Activated T-cell treated with anti-CD3 and anti-CD28 coated beads, Interleukin-2, amount 50 U/mL, for 72 hours (primary cell): ENCODE measurements at regions not wholly inside any gene's neighbourhood (a gene's known extent, or its start where the extent isn't known, plus 50 kb on each side); places are given as distances from the start of the nearest gene placed in this dataset.
"Not testable (repeated sequence)": the region's sequence is repeated elsewhere in the genome, so short reads cannot be mapped to it uniquely, and the experiment has no call there.

Source experiments
- ATAC-seq, 2 donors: fragments of 150-1000 bp; cut with Tn5 transposase; replicated peaks in 1 of 2; 2 replicates each; pipeline ENCODE4 v1.10.0; 2021; ENCODE audit warnings: moderate library complexity in 2 of 2, mild to moderate bottlenecking in 1 of 2
- DNase-seq, 2 donors: peaks; one replicate each; pipeline ENCODE4 v3.0.0; 2021 to 2022; ENCODE audit warnings: mixed read lengths in 1 of 2
- H3K27ac Mint-ChIP-seq: one replicate; pipeline ENCODE4 v1.8.0; 2022; ENCODE audit warnings: mild to moderate bottlenecking, moderate library complexity, mixed read lengths
- H3K27me3 Mint-ChIP-seq: one replicate; pipeline ENCODE4 v1.8.0; 2022; ENCODE audit warnings: low read depth, mixed read lengths
- H3K36me3 Mint-ChIP-seq, 2 donors: one replicate each; pipeline ENCODE4 v1.8.0; 2022; ENCODE audit warnings: mixed read lengths in 2 of 2, mild to moderate bottlenecking in 1 of 2; ENCODE audit not compliant: insufficient read depth in 2 of 2
- H3K4me1 Mint-ChIP-seq: one replicate; pipeline ENCODE4 v1.8.0; 2022; ENCODE audit warnings: low read depth, mixed read lengths
- H3K4me3 Mint-ChIP-seq, 2 donors: one replicate each; pipeline ENCODE4 v1.8.0; 2022; ENCODE audit warnings: mild to moderate bottlenecking in 2 of 2, mixed read lengths in 2 of 2, moderate library complexity in 2 of 2
- H3K9me3 Mint-ChIP-seq, 2 donors: one replicate each; pipeline ENCODE4 v1.8.0; 2022; ENCODE audit warnings: mixed read lengths in 2 of 2

GRCh38 chr13:50464349-50465251 is 378.9 kb downstream of the DLEU7 start:
- no peaks in the 10 kb centered on the region for H3K9me3 Mint-ChIP-seq
- DNase-seq: no peak
- no peak for ATAC-seq
- H3K36me3 Mint-ChIP-seq: no peaks in the 10 kb centered on the region
- H3K27ac Mint-ChIP-seq: no peak overlapping the region
- no peaks in the 10 kb centered on the region for H3K27me3 Mint-ChIP-seq
- H3K4me1 Mint-ChIP-seq: no peaks in the 10 kb centered on the region
- no peak overlapping the region for H3K4me3 Mint-ChIP-seq

DNA sequence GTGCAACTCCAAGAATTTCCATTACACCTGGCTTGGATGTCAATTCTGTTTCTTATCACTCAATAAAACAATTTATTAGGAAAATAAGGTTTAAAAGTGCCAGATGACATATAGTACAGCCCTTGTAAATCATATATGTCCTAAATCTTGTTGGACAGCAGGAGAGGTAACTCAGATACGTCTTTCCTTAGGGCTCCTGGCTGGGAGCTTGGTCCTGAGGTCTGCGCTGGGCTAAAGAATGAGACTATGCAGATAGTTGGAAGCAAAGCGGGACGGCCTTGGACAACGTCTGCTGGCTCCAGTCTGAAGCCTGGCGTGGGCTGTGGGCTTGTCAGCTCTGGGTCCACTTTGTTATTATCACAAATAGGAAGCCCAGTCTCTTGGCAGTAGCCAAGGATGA is 377.0 kb downstream of the DLEU7 start:
- DNase-seq: no peak
- ATAC-seq: no peak
- no peaks in the 10 kb centered on the region for H3K4me1 Mint-ChIP-seq
- H3K27ac Mint-ChIP-seq: no peak overlapping the region
- no peaks in the 10 kb centered on the region for H3K27me3 Mint-ChIP-seq
- H3K36me3 Mint-ChIP-seq: no peaks in the 10 kb centered on the region
- H3K9me3 Mint-ChIP-seq: no peaks in the 10 kb centered on the region
- no peak overlapping the region for H3K4me3 Mint-ChIP-seq

GRCh38 chr13:50467156-50468110 is 376.1 kb downstream of the DLEU7 start:
- H3K36me3 Mint-ChIP-seq: no peaks in the 10 kb centered on the region
- no peaks in the 10 kb centered on the region for H3K27me3 Mint-ChIP-seq
- H3K4me3 Mint-ChIP-seq: no peak overlapping the region
- H3K27ac Mint-ChIP-seq: no peak overlapping the region
- no peaks in the 10 kb centered on the region for H3K9me3 Mint-ChIP-seq
- DNase-seq (no peak), ATAC-seq (no peak)
- H3K4me1 Mint-ChIP-seq: no peaks in the 10 kb centered on the region

DNA sequence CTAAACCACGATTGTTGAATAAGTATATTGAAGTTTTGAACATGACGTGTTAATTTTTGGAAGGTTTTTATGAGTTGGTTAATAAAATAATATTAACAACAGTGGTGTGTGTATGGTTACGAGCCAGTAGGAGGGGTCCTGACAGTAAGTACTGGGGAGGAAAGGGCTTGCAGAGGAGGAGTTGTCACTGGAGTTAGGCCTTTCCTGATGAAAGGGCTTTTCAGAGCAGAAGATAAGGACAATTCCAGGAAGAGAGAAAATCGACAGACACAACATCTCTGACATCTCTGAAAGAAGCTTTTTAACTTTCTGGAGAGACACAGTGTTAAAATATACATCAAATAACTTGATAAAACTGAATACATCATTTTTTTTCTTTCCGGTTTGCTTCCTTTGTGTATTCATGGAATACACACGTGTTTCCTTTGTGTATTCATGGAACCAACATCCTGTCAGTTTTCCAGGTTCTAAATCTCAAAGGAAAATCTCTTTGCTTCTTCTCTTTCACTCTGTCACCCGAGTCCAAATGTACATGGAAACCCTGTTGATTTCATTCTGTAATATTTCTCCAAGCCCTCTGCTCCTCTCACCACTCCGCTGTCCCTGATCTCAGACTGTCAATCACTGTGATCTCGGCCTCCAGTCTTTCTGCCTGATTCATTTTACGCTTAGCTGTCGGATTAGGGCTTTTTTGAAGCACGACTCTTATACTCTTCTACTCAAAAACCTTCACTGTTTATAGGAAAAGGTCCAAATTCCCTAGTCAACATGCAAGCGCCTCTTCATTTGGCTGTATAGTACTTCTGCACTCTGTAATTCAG is 374.4 kb downstream of the DLEU7 start:
- ATAC-seq (no peak), DNase-seq (no peak)
- H3K27me3 Mint-ChIP-seq: no peaks in the 10 kb centered on the region
- no peaks in the 10 kb centered on the region for H3K36me3 Mint-ChIP-seq
- no peaks in the 10 kb centered on the region for H3K4me1 Mint-ChIP-seq
- H3K27ac Mint-ChIP-seq: no peak overlapping the region
- no peaks in the 10 kb centered on the region for H3K9me3 Mint-ChIP-seq
- H3K4me3 Mint-ChIP-seq: no peak overlapping the region

DNA sequence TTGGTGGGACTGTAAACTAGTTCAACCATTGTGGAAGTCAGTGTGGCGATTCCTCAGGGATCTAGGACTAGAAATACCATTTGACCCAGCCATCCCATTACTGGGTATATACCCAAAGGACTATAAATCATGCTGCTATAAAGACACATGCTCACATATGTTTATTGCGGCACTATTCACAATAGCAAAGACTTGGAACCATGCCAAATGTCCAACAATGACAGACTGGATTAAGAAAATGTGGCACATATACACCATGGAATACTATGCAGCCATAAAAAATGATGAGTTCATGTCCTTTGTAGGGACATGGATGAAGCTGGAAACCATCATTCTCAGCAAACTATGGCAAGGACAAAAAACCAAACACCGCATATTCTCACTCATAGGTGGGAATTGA is 370.4 kb downstream of the DLEU7 start:
- not testable (repeated sequence) for H3K27ac Mint-ChIP-seq

GRCh38 chr13:50474088-50474662 is 369.3 kb downstream of the DLEU7 start:
- DNase-seq (no peak), ATAC-seq (no peak)
- H3K27me3 Mint-ChIP-seq: peaks cover 16% of the 10 kb centered on the region
- H3K9me3 Mint-ChIP-seq: no peaks in the 10 kb centered on the region
- no peaks in the 10 kb centered on the region for H3K4me1 Mint-ChIP-seq
- H3K4me3 Mint-ChIP-seq: no peak overlapping the region
- H3K27ac Mint-ChIP-seq: no peak overlapping the region
- H3K36me3 Mint-ChIP-seq: no peaks in the 10 kb centered on the region

More for the DNA sequence above, 370.4 kb downstream of the DLEU7 start:
- not testable (repeated sequence) for H3K9me3 Mint-ChIP-seq, DNase-seq, H3K36me3 Mint-ChIP-seq, ATAC-seq, H3K4me3 Mint-ChIP-seq, H3K4me1 Mint-ChIP-seq
- H3K27me3 Mint-ChIP-seq: peaks cover 15% of the 10 kb centered on the region

GRCh38 chr13:50476577-50477285 is 366.8 kb downstream of the DLEU7 start:
- no peak overlapping the region for H3K27ac Mint-ChIP-seq
- H3K4me3 Mint-ChIP-seq: no peak overlapping the region
- H3K27me3 Mint-ChIP-seq: peaks cover 16% of the 10 kb centered on the region
- DNase-seq: no peak
- H3K4me1 Mint-ChIP-seq: no peaks in the 10 kb centered on the region
- H3K36me3 Mint-ChIP-seq: no peaks in the 10 kb centered on the region
- ATAC-seq: no peak
- H3K9me3 Mint-ChIP-seq: no peaks in the 10 kb centered on the region

- peaks cover 9% of the 10 kb centered on the region for H3K27me3 Mint-ChIP-seq
- no peaks in the 10 kb centered on the region for H3K36me3 Mint-ChIP-seq
- H3K4me3 Mint-ChIP-seq: no peak overlapping the region
- DNase-seq: no peak
- H3K27ac Mint-ChIP-seq: no peak overlapping the region
- no peaks in the 10 kb centered on the region for H3K4me1 Mint-ChIP-seq
- H3K9me3 Mint-ChIP-seq: no peaks in the 10 kb centered on the region
- no peak for ATAC-seq
Measured at GRCh38 chr13:50481936-50482335, 361.6 kb downstream of the DLEU7 start.

DNA sequence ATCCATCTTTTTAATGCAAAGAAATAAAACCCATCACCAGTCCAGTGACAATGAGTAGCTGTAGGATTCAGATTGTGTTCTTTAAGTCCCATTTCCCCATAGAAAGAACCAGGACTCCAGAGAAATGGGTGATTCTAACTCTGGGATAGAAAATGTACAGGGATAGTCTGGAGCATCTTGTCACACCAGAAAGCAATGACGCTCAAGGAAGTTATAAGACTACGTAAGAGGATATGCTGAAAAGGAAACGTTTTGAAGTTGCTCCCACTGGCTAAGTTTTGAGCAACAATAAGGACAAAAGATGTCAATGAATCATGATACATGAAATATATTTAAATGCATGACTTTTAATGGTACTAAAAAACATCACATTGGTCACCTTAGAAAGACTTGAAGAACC is 360.1 kb downstream of the DLEU7 start:
- H3K4me3 Mint-ChIP-seq: no peak overlapping the region
- ATAC-seq: no peak
- H3K4me1 Mint-ChIP-seq: no peaks in the 10 kb centered on the region
- H3K9me3 Mint-ChIP-seq: no peaks in the 10 kb centered on the region
- no peaks in the 10 kb centered on the region for H3K27me3 Mint-ChIP-seq
- no peaks in the 10 kb centered on the region for H3K36me3 Mint-ChIP-seq
- no peak for DNase-seq
- H3K27ac Mint-ChIP-seq: no peak overlapping the region

- Mint-ChIP-seq H3K4me3 (no peak overlapping the region), H3K36me3 (no peaks in the 10 kb centered on the region), H3K4me1 (no peaks in the 10 kb centered on the region), H3K27me3 (no peaks in the 10 kb centered on the region), H3K27ac (no peak overlapping the region), H3K9me3 (no peaks in the 10 kb centered on the region)
- ATAC-seq (no peak), DNase-seq (no peak)
Measured at GRCh38 chr13:50484472-50485113, 358.9 kb downstream of the DLEU7 start.

DNA sequence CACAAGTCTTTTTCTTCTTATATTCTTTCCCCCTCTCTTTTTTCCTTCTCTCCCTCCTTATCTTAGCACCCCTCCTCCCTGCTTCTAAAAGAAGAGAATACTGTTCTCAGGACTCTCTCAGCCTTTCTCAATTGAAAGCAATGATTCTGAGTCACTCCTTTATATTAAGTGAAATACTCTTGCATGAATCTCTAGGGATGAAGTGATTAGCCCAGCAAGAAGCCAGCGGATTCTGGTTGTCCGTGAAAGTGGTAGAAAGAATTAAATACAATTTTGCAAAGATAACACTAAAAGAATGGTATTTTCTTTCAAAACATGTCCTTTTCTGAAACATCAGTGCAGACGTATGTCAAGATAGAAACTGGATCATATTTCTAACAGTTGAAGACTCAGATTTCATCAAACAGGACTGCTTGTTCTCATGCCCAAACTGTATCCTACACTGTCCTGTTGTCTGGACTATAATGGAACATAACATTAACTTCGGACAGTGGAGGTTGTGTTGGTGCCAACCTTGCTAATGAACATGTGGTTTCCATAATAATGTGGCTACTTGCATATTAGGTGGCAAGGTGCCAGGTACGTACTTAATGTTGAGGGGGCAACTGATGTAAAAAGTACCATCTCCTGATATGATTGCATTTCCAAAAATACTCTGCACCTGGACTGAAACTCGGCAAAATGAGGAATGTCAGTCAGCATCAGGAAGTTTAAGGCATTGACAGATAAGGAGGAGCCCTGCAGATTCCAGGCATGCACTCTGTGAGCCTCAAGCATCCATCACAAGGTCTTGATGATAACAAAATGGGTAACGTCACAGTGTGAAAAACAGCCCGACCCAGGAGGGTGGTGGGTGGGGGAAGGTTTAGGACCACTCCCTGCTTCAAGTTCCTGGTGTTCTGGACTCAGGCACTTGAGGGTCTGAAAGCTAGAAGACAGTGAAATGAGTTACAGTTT is 357.2 kb downstream of the DLEU7 start:
- H3K9me3 Mint-ChIP-seq: no peaks in the 10 kb centered on the region

More for the DNA sequence above, 357.2 kb downstream of the DLEU7 start:
- ATAC-seq (no peak), DNase-seq (no peak)
- Mint-ChIP-seq H3K27me3 (no peaks in the 10 kb centered on the region), H3K36me3 (no peaks in the 10 kb centered on the region), H3K27ac (no peak overlapping the region), H3K4me3 (no peak overlapping the region), H3K4me1 (no peaks in the 10 kb centered on the region)
